HT1080 (cell line): ENCODE measurements at regions not wholly inside any gene's neighbourhood (a gene's known extent, or its start where the extent isn't known, plus 50 kb on each side); places are given as distances from the start of the nearest gene placed in this dataset. TPM values are rescaled to one million over a fixed set of nuclear protein-coding genes. Genes with fewer than 3 reads are reported as not detected.

ENCODE experiments used
- DNase-seq: peaks from one replicate; pipeline ENCODE4 v3.0.0-alpha.2; 2015; ENCODE audit warnings: low read depth
- small RNA-seq: library from RNA; depleted of rRNA; stranded (forward); fragments of <200 nt; gene quantifications from one replicate; pipeline ENCODE3, GENCODE V24; 2014

DNA sequence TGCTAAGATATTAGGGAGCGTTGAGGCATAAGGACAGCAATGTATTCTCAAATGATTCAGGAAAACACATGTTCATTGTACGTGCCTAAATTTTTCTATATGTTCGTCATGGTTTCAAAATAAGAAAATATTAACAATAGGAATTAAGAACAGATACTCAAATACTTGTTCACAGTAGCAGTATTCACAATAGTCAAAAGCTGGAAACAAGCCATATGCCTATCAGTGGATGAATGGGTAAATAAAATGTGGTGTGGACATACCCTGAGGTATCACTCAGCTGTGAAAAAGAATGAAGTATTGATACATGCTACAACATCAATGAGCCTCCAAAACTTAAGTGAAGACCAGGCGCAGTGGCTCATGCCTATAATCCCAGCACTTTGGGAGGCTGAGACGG, 84.7 kb upstream of the PTER start:
- no peak for DNase-seq

DNA sequence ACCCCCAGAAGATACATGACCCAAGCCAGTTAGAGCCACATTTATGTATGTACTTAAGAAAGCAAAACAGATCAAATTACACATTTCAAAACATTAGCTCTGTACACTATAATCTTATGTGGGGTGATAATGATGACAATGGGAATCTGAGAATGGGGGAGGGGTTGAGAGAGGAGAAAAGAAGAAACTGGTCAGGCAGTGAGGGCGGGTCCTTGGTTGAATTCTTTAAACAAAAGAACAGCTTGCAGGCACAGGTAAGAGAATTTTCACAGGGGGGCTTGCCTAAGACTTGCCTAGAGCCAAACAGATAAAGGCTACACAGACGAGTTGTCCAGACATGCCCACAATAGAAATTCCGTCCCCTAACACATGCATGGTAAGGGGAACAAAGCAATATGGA, 76.8 kb upstream of the PTER start:
- DNase-seq, result no peak

DNA sequence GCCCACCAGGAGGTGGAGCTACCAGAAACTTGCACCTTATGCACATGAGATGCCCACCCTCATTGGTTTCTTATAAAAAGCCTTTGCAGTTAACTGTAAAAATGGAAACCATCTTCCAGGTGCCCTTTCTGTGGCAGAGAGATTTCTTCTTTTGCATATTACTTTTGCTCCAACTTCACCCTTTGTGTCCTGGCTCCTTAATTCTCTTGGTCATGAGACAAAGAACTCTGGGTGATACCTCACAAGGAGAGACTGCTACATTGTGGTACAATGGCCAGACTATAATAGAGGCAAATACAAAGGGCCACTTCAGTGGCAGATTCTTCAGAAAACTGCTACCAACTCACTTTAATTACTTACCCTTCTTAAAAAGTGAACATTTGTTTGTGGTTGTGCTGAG, 76.4 kb upstream of the PTER start:
- DNase-seq, result no peak

DNA sequence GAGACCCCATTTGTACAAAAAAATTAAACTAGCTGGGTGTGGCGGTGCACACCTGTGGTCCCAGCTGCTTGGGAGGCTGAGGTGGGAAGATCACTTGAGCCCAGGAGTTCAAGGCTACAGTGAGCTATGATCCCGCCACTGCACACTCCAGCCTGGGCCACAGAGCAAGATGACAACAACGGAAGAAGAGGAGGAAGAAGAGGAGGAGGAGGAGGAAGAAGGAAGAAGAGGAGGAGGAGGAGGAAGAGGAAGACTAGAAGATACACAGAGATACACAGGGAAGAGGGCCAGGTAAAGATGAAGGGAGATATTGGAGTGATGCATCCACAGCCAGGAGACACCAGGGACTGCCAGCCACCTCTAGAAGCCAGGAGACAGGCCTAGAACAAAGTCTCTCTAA, 75.7 kb upstream of the PTER start:
- DNase-seq, result no peak

DNA sequence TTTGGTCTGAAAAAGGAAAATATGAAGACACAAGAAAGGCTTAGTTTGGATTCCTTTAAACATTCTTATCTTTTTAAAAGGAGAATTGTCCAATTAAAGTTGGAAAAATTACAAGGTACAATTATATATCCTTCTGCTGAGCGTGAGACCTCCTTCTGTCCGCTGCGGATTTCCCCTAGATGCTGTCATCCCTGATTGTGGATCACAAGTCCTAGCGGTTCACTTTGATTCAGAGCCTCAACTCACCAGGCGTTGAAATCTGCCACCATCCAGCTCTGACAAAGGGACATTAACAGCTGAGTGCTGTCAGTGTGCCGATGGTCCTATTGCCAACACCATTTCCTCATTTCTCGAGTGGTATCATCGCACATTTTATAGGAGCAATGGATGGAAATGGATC, 73.1 kb upstream of the PTER start:
- DNase-seq, result no peak

DNA sequence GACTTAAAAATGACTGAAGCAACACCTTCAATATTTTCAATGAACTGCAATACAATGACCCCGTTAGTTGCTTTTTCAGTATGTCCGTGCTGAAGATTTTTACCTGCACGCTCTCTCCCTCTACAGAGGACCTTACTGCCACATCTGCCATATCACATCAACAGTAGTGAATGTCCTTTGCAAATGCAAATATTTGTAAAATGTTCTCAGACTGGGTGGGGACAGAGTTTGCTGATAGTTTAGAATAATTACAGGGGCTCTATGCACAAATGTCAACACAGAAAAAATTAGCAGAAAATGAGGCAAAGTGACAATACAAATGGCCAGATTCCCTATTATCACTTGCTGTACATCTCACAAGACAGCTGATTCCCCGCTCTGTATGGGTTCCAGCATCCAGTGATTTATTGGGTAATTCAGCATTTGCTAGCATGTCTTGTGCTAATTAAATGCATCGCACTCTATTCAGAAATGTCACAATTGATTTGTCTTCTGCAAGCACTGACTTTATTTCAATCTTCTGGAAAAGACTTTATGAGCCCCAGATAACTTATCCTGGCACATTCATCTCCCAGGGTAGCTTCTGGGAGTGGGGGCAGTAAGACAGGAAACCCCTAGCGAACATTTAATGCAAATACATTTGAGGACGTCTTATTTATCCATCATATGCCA, 69.1 kb upstream of the PTER start:
- DNase-seq, result no peak

DNA sequence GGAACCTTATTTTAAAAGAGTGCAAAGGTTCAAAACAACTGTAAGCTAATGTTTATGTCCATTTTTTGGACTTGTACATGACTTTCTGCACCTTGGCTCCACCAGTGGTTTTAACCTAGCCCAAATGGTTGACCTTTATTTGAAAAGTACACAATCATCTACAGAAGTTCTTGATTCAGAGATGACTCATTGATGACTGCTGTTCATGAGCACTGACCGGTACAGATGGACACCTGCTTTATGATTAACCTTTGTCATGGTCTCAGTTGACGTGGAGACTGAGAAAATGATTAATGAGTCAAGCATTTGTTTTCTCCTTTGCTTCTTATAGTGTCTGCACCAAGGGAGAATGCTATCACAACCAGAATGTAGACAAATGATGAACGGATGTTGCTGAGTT, 55.7 kb upstream of the PTER start:
- DNase-seq, result peak; percentile 57

DNA sequence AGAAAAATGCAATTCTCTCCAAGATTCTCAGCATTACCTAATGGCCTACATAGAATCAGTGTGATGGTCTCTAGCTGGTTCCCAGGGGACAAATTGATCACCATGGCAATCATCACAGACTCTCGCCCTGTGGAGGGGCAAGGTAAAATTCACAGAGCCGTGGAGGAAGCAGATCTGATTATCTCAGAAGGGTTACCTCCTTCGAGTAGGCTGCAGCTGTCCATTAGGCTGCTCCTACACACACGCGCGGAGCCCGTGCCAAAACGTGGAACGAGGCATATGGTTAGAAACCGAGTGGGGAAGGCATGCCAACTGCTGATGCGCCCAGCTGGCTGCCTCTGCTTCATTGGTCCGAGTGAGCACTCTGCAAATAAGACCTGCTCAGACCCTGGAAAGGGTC, 52.8 kb upstream of the PTER start:
- no peak for DNase-seq

DNA sequence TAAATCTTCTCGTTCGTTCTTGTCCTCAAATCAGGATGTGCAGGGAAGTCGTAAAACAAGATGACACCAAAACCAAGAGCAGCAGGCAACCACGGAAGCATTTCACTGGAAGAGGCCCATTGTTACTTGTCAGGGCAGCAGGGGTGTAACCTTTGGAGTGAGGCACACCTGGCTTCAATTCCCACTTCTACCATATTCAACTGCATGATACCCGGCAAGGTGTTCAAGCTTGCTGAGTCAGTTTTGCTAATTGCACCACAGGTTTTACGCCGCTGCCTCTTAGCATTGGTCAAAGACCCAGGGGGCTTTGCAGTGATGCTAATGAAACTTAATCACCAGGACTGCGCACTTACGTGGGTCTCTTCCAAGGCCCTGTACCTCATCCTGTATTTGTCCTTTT, 50.0 kb upstream of the PTER start:
- DNase-seq, result no peak

Small RNAs in the stretch of these regions (small RNA-seq; reads per million reads assigned to genes)
- not detected for gene RF00322
- gene RNU6-1075P, result not detected
